ENCODE measurements at regions not wholly inside any gene's neighbourhood (a gene's known extent, or its start where the extent isn't known, plus 50 kb on each side); places are given as distances from the start of the nearest gene placed in this dataset.

DNA sequence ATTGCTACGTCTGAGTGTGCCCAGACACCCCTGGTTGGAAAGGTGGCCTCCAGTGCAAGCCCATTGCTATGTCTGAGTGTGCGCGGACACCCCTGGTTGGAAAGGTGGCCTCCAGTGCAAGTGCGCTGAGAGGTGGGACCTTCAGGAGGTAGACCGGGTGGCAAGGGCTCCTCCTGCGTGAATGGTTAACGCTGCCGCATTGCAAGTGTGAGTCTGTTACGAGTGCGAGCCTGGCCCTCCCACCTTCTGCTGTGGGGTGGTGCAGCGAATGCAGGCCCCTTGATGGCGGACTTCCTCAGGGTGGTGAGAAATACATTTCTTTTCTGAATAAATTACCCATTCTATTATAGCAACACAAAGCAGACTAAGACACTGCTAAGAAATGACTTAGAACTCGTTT, 208.8 kb downstream of the DLL1 start:
- DNase-seq (ENCODE audit: low spot score), result no peak
- in situ Hi-C loops (cut with MboI; ENCODE audit: low sequenced_read_pairs, unreplicated experiment), result no loop called here
- TF ChIP-seq, protein P1, sequence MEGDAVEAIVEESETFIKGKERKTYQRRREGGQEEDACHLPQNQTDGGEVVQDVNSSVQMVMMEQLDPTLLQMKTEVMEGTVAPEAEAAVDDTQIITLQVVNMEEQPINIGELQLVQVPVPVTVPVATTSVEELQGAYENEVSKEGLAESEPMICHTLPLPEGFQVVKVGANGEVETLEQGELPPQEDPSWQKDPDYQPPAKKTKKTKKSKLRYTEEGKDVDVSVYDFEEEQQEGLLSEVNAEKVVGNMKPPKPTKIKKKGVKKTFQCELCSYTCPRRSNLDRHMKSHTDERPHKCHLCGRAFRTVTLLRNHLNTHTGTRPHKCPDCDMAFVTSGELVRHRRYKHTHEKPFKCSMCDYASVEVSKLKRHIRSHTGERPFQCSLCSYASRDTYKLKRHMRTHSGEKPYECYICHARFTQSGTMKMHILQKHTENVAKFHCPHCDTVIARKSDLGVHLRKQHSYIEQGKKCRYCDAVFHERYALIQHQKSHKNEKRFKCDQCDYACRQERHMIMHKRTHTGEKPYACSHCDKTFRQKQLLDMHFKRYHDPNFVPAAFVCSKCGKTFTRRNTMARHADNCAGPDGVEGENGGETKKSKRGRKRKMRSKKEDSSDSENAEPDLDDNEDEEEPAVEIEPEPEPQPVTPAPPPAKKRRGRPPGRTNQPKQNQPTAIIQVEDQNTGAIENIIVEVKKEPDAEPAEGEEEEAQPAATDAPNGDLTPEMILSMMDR (IDR thresholded peaks at IDR 0.05; ENCODE audit: borderline replicate concordance, control extremely low read depth, extremely low read depth, insufficient read depth, missing control alignments), result no peak

DNA sequence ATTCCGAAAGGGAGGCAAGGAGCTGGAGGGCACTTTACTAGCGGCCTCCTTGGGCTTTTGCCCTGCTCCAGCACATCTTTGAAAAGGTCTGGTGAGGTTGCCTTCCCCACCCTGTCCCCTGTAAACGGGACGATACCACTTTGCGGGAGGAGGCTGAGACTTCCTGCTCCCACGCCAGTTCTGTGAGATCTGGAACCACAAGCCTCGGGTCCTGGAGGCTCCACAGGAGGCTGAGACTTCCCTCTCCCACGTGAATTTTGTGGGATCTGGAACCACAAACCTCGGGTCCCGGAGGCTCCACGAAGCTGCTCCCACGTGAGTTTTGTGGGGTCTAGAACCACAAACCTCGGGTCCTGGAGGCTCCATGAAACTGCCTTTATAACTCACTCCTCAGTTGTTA, 209.3 kb downstream of the DLL1 start:
- no peak for DNase-seq (ENCODE audit: low spot score)
- in situ Hi-C loops (cut with MboI; ENCODE audit: low sequenced_read_pairs, unreplicated experiment), result no loop called here
- TF ChIP-seq, protein P1 (IDR thresholded peaks at IDR 0.05; ENCODE audit: borderline replicate concordance, control extremely low read depth, extremely low read depth, insufficient read depth, missing control alignments), result no peak

DNA sequence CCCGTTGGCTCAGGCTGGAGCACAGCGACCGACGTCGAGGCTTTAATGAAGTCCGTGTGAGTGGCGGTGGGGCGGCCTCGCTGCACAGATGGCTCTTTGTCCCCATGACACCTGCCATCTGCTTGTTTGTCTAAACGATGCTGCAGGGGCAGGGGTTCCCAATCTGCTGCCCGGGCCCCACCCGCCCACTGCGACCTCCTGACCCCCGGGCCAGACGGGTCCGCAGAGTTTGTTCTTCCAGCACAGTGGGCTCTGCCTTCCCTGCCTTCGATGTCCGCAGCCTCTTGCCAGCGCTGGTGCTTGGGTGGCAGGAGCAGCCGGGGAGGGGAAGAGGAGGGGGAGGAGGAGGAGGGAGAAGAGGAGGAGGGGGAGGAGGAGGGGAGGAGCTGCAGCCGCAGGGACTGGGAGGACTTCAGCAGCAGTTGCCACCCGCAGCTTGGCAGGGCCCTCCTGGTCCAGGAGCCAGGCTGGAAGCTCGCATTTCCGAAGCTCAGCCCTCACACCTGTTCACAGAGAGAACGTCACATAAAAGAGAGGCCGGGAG, 210.0 kb downstream of the DLL1 start:
- in situ Hi-C loops (cut with MboI; ENCODE audit: low sequenced_read_pairs, unreplicated experiment), result no loop called here
- DNase-seq (ENCODE audit: low spot score), result no peak
- TF ChIP-seq, protein P1 (IDR thresholded peaks at IDR 0.05; ENCODE audit: borderline replicate concordance, control extremely low read depth, extremely low read depth, insufficient read depth, missing control alignments), result no peak

DNA sequence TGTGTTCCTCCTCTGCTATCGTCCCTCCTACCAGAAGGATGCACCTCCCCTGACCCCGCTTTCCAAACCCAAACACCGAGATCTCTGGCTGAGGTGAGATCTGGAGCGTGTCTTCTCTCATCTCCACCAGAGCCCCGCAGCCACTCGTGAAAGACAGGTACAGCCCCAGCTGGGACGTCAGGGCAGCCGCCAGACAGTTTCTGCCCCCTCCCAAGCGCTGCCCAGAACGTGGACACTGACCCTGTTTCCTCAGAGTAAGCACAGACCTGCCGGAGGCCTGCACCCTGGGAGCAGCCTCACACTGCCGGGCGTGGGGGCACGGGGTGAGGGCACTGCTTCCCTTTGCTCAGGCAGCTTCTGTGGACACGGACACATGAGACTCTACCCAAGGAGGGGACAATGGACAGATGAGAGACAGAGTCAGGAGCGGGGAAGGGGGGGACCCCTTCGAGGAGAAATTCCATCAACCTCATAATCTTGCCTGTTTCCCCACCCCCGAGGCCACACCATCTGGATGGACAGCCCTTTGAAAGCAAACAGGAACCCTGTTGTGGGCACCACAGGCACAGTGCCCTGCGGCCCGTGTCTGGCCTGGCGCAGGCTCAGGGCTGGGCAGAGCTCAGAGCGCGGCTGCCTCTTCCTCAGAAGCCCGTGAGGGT, 210.6 kb downstream of the DLL1 start:
- in situ Hi-C loops (cut with MboI; ENCODE audit: low sequenced_read_pairs, unreplicated experiment), result no loop called here
- no peak for DNase-seq (ENCODE audit: low spot score)
- TF ChIP-seq, protein P1 (IDR thresholded peaks at IDR 0.05; ENCODE audit: borderline replicate concordance, control extremely low read depth, extremely low read depth, insufficient read depth, missing control alignments), result no peak

DNA sequence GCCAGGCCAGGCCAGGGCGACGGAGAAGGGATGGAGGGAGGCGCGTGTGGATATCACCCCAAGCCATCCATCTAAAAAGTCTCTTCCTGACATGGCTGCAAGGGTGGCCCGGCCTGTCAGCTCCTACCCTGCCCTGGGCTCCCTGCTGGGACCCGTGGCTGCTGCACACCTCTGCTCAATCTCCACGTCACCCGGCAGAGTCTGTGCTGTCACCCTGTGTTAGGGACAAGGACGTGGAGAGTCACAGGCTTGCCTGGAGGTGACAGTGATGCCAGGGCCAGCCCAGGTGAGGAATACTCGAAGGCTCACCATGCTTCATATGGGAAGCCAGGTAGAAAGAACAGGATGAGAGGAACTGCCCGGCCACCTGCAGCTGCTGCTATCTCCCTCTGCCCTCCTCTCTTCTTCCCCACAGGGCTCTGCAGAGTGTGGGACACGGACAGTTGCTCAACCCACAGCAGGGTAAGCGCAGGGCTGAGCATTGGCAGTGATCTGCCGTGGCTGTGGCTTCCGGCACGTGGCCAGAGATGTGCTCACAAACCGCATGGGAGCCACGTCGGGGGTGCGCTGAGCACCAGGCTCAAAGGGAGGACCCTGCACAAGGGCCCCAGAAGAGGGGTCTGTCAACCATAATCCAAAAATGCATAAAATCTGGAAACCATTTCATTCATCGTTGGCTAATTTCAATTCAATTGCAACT, 214.3 kb downstream of the DLL1 start:
- no peak for DNase-seq (ENCODE audit: low spot score)
- TF ChIP-seq, protein P1 (IDR thresholded peaks at IDR 0.05; ENCODE audit: borderline replicate concordance, control extremely low read depth, extremely low read depth, insufficient read depth, missing control alignments), result no peak
- in situ Hi-C loops (cut with MboI; ENCODE audit: low sequenced_read_pairs, unreplicated experiment), result no loop called here

DNA sequence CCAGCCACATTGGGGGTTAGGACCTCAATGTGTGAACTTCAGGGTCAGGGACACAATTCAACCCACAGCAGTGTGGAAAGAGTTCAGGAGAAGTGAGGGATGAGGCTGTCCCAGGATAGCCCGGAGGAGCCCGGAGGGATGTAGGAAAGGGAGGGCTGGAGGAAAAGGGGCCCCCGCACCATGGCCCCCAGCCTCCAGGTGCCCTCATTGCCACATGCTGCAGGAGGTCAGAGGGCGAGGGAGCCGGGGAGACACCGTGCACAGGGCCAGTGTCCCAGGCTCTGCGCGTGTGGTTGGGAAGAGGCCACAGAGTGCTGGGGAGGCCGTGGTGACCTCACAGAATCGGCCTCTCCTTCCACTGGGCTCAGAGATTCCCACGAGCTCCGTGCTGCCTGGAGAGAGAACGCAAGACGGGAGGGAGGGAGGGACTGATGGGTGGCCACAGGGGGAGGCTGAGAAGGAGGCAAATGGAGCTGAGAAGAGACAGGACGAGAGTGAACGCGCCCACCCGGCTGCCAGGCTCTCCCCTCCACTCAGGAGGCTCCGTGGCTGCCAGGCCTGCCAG, 215.1 kb downstream of the DLL1 start:
- in situ Hi-C loops (cut with MboI; ENCODE audit: low sequenced_read_pairs, unreplicated experiment), result no loop called here
- TF ChIP-seq, protein P1 (IDR thresholded peaks at IDR 0.05; ENCODE audit: borderline replicate concordance, control extremely low read depth, extremely low read depth, insufficient read depth, missing control alignments), result no peak
- DNase-seq (ENCODE audit: low spot score), result no peak
